Kidney (tissue), 13 donors: ENCODE measurements at regions not wholly inside any gene's neighbourhood (a gene's known extent, or its start where the extent isn't known, plus 50 kb on each side); places are given as distances from the start of the nearest gene placed in this dataset.

Source experiments
- DNase-seq, 5 donors: peaks; one replicate each; pipeline ENCODE4 v3.0.0-alpha.2; 2013 to 2020
- FAIRE-seq: peaks from 2 replicates; lab custom pipeline; 2012; peaks lifted over from hg19 to GRCh38; lab: Jason Lieb, UNC
- H3K27ac ChIP-seq, 2 donors: one replicate each; pipeline ENCODE4 v1.7.0; 2013; ENCODE audit warnings: low read depth in 2 of 2, low read length in 2 of 2, inconsistent platforms in 1 of 2
- H3K27me3 ChIP-seq: one replicate; pipeline ENCODE4 v1.7.1; 2013; ENCODE audit warnings: low read length, inconsistent platforms; ENCODE audit not compliant: control insufficient read depth, insufficient read depth
- H3K36me3 ChIP-seq, 3 donors: one replicate each; pipeline versions ENCODE4 v1.7.0 to v1.7.1; 2013; ENCODE audit warnings: low read length in 3 of 3, control low read depth in 1 of 3, inconsistent platforms in 1 of 3; ENCODE audit not compliant: insufficient read depth in 3 of 3, control insufficient read depth in 2 of 3
- H3K4me1 ChIP-seq, 3 donors: one replicate each; pipeline versions ENCODE4 v1.7.0 to v1.7.1; 2013; ENCODE audit warnings: low read length in 3 of 3, inconsistent platforms in 1 of 3, low read depth in 1 of 3; ENCODE audit not compliant: control insufficient read depth in 2 of 3, insufficient read depth in 2 of 3
- H3K4me3 ChIP-seq, 3 donors: one replicate each; pipeline versions ENCODE4 v1.7.0 to v1.8.1; 2013; ENCODE audit warnings: low read length in 3 of 3, control low read depth in 1 of 3, inconsistent platforms in 1 of 3
- H3K9ac ChIP-seq, 3 donors: one replicate each; pipeline versions ENCODE4 v1.7.0 to v1.7.1; 2013; ENCODE audit warnings: low read length in 3 of 3, control low read depth in 1 of 3, inconsistent platforms in 1 of 3
- H3K9me3 ChIP-seq, 3 donors: one replicate each; pipeline versions ENCODE4 v1.7.0 to v1.7.1; 2013; ENCODE audit warnings: low read length in 3 of 3, control low read depth in 1 of 3, inconsistent platforms in 1 of 3; ENCODE audit not compliant: control insufficient read depth in 2 of 3, insufficient read depth in 1 of 3
- intact Hi-C: fragments of 100-400 bp; cut with DNase I; formaldehyde crosslinking; loops from one replicate; pipeline ENCODE4 v1.11.1; 2022
- TF ChIP-seq, protein P1 (sequence below): IDR thresholded peaks from 3 replicates; pipeline ENCODE4 v1.5.1; 2012; ENCODE audit warnings: mild to moderate bottlenecking, moderate library complexity, borderline replicate concordance; ENCODE audit not compliant: insufficient read depth; ENCODE audit errors: extremely low read depth
- donor health status: control.
- donor health status: control.
- donor health status: control.
- donor health status: control.
- donor health status: control.
- donor health status: DM: yes; HTN: yes; CAD: no.
- donor health status: Normal renal cell carcinoma (clear cell type).

DNA sequence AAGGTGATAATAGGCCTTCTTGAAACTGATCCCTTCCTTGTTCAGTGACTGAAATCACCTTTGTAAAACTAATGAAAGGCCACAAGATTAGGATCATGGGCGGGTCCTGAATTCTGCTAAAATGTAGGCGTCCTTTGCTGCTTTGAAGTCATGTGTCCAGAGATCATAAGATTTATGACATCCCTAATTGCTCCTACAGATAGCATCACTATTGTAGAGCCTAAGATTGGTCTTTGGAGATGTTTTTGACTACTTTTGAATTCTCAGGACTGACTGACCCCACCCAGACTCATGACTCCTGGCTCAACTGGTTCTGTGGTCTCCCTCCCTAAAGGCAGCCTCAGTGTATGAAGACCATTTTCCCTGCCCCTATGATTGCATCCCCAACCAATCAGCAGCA lies 322.6 kb upstream of the SEMA3D start:
- H3K9ac ChIP-seq, result no peak overlapping the region
- no peaks in the 10 kb centered on the region for H3K9me3 ChIP-seq
- no peaks in the 10 kb centered on the region for H3K27me3 ChIP-seq
- intact Hi-C loops, result no loop called here
- TF ChIP-seq, protein P1, sequence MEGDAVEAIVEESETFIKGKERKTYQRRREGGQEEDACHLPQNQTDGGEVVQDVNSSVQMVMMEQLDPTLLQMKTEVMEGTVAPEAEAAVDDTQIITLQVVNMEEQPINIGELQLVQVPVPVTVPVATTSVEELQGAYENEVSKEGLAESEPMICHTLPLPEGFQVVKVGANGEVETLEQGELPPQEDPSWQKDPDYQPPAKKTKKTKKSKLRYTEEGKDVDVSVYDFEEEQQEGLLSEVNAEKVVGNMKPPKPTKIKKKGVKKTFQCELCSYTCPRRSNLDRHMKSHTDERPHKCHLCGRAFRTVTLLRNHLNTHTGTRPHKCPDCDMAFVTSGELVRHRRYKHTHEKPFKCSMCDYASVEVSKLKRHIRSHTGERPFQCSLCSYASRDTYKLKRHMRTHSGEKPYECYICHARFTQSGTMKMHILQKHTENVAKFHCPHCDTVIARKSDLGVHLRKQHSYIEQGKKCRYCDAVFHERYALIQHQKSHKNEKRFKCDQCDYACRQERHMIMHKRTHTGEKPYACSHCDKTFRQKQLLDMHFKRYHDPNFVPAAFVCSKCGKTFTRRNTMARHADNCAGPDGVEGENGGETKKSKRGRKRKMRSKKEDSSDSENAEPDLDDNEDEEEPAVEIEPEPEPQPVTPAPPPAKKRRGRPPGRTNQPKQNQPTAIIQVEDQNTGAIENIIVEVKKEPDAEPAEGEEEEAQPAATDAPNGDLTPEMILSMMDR, result no peak
- no peaks in the 10 kb centered on the region for H3K36me3 ChIP-seq
- no peak overlapping the region for H3K27ac ChIP-seq
- no peaks in the 10 kb centered on the region for H3K4me1 ChIP-seq
- no peak for FAIRE-seq
- no peak overlapping the region for H3K4me3 ChIP-seq
- no peak for DNase-seq

DNA sequence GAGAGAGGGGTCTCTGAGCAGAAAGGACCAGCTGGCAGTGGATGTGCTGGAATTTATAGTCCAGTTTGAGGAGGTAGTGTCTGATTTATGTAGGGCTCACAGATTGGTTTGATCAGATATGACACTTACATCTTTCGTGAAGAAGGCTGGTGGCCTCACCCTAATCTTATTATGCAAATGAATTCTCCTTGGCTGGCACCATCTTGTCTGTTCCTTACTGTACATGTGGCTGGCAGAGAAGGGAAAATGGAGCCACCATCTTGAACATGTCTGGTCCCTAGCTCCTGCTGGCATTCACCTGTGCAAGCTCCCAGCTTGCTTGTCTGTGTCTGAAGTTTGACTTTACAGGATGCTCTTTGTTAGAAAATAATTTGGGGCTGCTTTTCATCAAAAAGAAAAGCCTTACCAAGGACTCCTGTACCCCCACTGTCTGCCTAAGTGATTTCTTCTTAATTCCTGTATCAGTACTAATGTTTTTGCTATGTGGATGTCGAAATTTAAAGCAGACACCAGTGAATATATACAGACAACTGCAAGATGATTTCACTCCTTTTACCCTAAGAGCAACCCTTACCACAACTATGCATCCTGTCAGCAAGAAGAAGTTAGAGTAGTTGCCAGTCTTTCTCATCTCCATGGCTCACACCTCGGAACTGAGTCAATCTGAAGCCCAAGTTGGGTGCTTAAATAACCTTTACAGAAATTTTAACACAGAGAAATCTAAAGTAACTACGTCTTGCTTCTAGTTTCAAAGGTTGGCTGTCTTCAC lies 322.0 kb upstream of the SEMA3D start:
- Histone ChIP-seq H3K9me3 (no peaks in the 10 kb centered on the region), H3K4me3 (no peak overlapping the region), H3K4me1 (no peaks in the 10 kb centered on the region), H3K9ac (no peak overlapping the region), H3K36me3 (no peaks in the 10 kb centered on the region), H3K27me3 (no peaks in the 10 kb centered on the region), H3K27ac (no peak overlapping the region)
- TF ChIP-seq, protein P1, result no peak
- FAIRE-seq, result no peak
- intact Hi-C loops, result no loop called here
- DNase-seq, result no peak

DNA sequence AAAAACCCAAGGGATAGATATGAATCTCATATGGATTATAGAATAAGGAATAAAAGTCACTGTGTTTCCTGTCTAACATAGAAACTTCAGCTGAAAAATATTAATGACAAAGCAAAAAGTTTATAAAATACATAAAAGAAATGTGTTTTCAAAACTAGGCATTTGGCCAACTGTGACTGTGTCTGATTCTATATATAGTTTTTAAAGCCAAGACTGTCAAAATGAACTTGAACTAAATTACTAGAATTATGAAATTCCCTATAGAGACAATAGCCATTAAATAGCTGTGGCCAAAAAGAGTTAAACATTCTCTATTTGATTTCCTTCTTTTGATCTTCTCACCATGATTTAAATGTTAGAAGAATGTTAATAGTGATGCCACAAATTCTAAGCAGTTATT lies 311.2 kb upstream of the SEMA3D start:
- no peak for FAIRE-seq
- no peaks in the 10 kb centered on the region for H3K9me3 ChIP-seq
- no peak overlapping the region for H3K4me3 ChIP-seq
- peak in 2 of 5 donors; percentile 26 to 62 for DNase-seq
- TF ChIP-seq, protein P1, result no peak
- no peaks in the 10 kb centered on the region for H3K27me3 ChIP-seq
- H3K9ac ChIP-seq, result no peak overlapping the region
- no peak overlapping the region for H3K27ac ChIP-seq
- H3K36me3 ChIP-seq, result no peaks in the 10 kb centered on the region
- intact Hi-C loops, result no loop called here
- H3K4me1 ChIP-seq, result no peaks in the 10 kb centered on the region
